Stomach (tissue), 4 donors: ENCODE measurements at regions not wholly inside any gene's neighbourhood (a gene's known extent, or its start where the extent isn't known, plus 50 kb on each side); places are given as distances from the start of the nearest gene placed in this dataset.

Experiments used
- EP300 ChIP-seq: sonication (generic); formaldehyde crosslinking; IDR thresholded peaks from one replicate; pipeline ENCODE4 v1.6.1; 2017; ENCODE audit warnings: antibody characterized with exemption
- POLR2A ChIP-seq, 4 donors: fragments of 450-650 bp; IDR thresholded peaks; one replicate each; pipeline ENCODE4 v1.6.1; 2016; ENCODE audit warnings: antibody characterized with exemption in 4 of 4, control low read depth in 2 of 4, mild to moderate bottlenecking in 1 of 4, moderate library complexity in 1 of 4
- POLR2AphosphoS5 ChIP-seq, 3 donors: sonication (generic); formaldehyde crosslinking; IDR thresholded peaks; one replicate each; pipeline ENCODE4 v1.6.1; 2016; ENCODE audit warnings: antibody characterized with exemption in 3 of 3
- TF ChIP-seq, protein P1 (sequence below), 7 experiments: fragments of 450-650 bp in 4 of 7; fragments of 200-600 bp in 3 of 7; sonication (generic) in 3 of 7; IDR thresholded peaks; one replicate each; pipeline ENCODE4 v1.5.1; 2016 to 2019; ENCODE audit warnings: antibody characterized with exemption in 7 of 7, control low read depth in 2 of 7, mild to moderate bottlenecking in 1 of 7

DNA sequence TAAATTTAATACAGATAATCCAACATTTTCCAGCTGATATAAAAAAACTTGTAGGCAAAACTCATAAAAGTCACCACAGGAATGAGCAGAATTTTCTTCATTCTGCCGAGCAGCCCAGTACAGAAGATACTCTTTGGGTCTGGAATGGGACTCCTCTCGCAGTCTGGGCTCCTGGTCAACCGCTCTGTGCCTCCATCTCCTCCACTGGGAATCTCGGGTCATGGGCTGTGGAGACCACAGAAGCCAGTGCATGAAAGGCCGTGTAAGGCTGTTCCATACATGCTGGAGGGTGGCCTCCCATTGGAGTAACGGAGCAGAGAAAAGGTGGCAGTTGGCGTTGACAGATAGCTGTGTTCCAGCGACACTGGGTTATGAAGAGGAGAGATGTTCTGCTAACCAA, 616.4 kb upstream of the MGMT start:
- TF ChIP-seq, protein P1, sequence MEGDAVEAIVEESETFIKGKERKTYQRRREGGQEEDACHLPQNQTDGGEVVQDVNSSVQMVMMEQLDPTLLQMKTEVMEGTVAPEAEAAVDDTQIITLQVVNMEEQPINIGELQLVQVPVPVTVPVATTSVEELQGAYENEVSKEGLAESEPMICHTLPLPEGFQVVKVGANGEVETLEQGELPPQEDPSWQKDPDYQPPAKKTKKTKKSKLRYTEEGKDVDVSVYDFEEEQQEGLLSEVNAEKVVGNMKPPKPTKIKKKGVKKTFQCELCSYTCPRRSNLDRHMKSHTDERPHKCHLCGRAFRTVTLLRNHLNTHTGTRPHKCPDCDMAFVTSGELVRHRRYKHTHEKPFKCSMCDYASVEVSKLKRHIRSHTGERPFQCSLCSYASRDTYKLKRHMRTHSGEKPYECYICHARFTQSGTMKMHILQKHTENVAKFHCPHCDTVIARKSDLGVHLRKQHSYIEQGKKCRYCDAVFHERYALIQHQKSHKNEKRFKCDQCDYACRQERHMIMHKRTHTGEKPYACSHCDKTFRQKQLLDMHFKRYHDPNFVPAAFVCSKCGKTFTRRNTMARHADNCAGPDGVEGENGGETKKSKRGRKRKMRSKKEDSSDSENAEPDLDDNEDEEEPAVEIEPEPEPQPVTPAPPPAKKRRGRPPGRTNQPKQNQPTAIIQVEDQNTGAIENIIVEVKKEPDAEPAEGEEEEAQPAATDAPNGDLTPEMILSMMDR (IDR thresholded peaks at IDR 0.05) = no peak
- no peak for TF ChIP-seq POLR2AphosphoS5 (IDR thresholded peaks at IDR 0.05)
- TF ChIP-seq POLR2A (IDR thresholded peaks at IDR 0.05) = no peak
- no peak for TF ChIP-seq EP300
